Thymus (tissue), 11 donors: ENCODE measurements at regions not wholly inside any gene's neighbourhood (a gene's known extent, or its start where the extent isn't known, plus 50 kb on each side); places are given as distances from the start of the nearest gene placed in this dataset.

Experiments used
- DNase-seq, 9 donors: peaks; one replicate each; pipeline ENCODE4 v3.0.0-alpha.2; 2013; ENCODE audit warnings: low spot score in 9 of 9, low read depth in 6 of 9, missing footprints in 1 of 9
- H3K27ac ChIP-seq, 2 donors: one replicate each; pipeline ENCODE4 v1.5.1; 2013; ENCODE audit warnings: control low read depth in 1 of 2, low read depth in 1 of 2, low read length in 1 of 2, mild to moderate bottlenecking in 1 of 2, moderate library complexity in 1 of 2
- H3K27me3 ChIP-seq, 2 donors: one replicate each; pipeline ENCODE4 v1.5.1; 2013; ENCODE audit warnings: low read length in 1 of 2; ENCODE audit not compliant: control insufficient read depth in 2 of 2, insufficient read depth in 1 of 2
- H3K36me3 ChIP-seq, 2 donors: one replicate each; pipeline ENCODE4 v1.5.1; 2013; ENCODE audit warnings: low read length in 1 of 2, mild to moderate bottlenecking in 1 of 2, moderate library complexity in 1 of 2; ENCODE audit not compliant: control insufficient read depth in 2 of 2, insufficient read depth in 2 of 2
- H3K4me1 ChIP-seq, 2 donors: one replicate each; pipeline ENCODE4 v1.5.1; 2013; ENCODE audit warnings: low read length in 2 of 2; ENCODE audit not compliant: control insufficient read depth in 2 of 2, insufficient read depth in 2 of 2
- H3K4me3 ChIP-seq, 2 donors: one replicate each; pipeline ENCODE4 v1.5.1; 2013; ENCODE audit warnings: low read length in 2 of 2, control low read depth in 1 of 2, mild to moderate bottlenecking in 1 of 2
- H3K9me3 ChIP-seq, 2 donors: one replicate each; pipeline ENCODE4 v1.5.1; 2013; ENCODE audit warnings: low read length in 1 of 2, mild to moderate bottlenecking in 1 of 2; ENCODE audit not compliant: control insufficient read depth in 2 of 2, insufficient read depth in 1 of 2
- WGBS: extraction: QIAGEN DNeasy Blood & Tissue Kit; methylation state at CpG from one replicate; pipeline ENCODE4 v1.1.7; 2013; 5-methylcytosine and 5-hydroxymethylcytosine counted together
- donor health status: healthy.

DNA sequence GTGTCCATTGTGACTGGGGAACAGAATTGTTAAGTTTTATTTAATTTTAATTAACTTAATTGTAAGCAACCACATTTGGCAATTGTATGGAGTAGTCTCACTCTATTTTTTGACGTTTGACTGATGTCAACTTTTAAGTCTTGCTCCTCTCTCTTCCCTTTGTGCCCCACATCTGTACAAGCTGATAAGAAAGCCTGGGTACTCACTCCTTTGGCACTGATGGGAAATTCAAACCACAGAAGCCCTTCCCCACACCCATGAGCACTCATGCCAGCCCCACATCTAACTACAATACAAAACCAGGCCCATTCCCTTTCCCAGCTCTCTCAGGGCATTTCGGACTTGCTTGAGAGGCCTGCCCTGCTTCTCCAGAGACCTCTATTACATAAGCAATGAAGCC is 451.5 kb upstream of the KIF2A start:
- H3K27ac ChIP-seq, result no peak overlapping the region
- no peak for DNase-seq
- H3K4me1 ChIP-seq, result no peaks in the 10 kb centered on the region
- no peak overlapping the region for H3K4me3 ChIP-seq
- H3K9me3 ChIP-seq, result no peaks in the 10 kb centered on the region
- H3K36me3 ChIP-seq, result no peaks in the 10 kb centered on the region
- H3K27me3 ChIP-seq, result no peaks in the 10 kb centered on the region
- 51% methylated on average over 2 of the region's 2 CpGs for WGBS

DNA sequence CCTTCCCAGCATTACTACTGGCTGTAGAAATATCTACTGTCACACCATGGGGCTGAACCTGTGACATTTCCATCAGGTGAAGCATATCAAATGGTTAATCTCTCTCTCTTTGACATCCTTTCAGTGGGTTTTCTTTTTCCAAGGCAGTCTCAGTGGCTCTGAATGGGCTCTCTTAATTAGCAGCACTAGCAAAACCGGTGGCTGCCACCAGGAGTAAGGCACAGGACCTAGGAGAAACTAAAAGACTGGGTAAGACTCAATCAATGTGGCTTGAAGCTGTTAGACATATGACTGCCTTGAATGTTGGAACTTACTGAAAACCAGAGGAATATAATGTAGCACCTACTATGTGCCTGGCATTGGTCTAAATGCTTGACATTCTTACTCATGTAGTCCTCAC is 445.0 kb upstream of the KIF2A start:
- Histone ChIP-seq H3K4me1 (no peaks in the 10 kb centered on the region), H3K36me3 (no peaks in the 10 kb centered on the region), H3K27me3 (no peaks in the 10 kb centered on the region), H3K4me3 (no peak overlapping the region), H3K9me3 (no peaks in the 10 kb centered on the region), H3K27ac (no peak overlapping the region)
- no peak for DNase-seq
- 71% methylated on average over 1 of the region's 1 CpG for WGBS

DNA sequence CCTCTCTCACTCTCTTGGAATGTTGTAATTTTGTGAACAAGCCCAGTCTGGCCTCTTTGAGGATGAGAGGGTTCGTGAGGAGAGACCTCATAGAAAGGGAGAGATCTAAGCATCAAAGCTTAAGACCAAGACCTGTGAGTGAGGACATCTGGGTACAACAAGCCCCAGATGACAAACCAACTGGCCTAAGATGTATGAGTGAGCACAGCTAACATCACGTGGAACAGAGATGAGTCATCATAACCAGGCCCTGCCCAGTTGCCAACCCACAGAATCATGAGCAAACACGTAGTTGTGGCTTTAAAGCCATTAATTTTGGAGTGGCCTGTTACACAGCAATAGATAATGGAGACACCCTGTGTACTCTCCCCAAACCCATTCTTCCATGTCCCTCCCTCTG is 439.1 kb upstream of the KIF2A start:
- WGBS, result 67% methylated on average over 3 of the region's 3 CpGs
- Histone ChIP-seq H3K36me3 (no peaks in the 10 kb centered on the region), H3K9me3 (peaks cover 0 to 7% of the 10 kb centered on the region in 2 donors), H3K27me3 (no peaks in the 10 kb centered on the region), H3K27ac (no peak overlapping the region), H3K4me1 (no peaks in the 10 kb centered on the region), H3K4me3 (no peak overlapping the region)
- no peak for DNase-seq

DNA sequence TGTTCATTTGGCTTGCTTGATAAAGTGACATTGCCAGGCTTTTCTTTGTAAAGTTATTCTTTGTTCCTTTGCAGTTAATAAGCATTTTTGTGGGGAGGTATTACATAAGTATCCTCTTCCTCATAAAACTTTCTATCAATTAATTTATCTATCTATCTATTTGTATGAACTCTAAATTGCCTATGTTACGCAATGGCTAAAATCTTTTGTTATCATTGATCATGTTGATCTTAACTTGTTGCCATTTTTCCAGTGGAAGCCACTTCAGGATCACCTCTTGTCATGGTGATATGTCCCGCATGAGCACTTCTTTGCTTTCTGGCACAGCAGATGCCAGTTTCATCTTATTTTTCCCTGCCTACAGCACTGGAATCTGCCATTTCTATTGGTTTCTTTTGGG is 436.7 kb upstream of the KIF2A start:
- Histone ChIP-seq H3K9me3 (peaks cover 1 to 10% of the 10 kb centered on the region in 2 donors), H3K27me3 (no peaks in the 10 kb centered on the region), H3K27ac (no peak overlapping the region), H3K36me3 (no peaks in the 10 kb centered on the region), H3K4me3 (no peak overlapping the region), H3K4me1 (no peaks in the 10 kb centered on the region)
- DNase-seq, result no peak
- WGBS, result 97% methylated on average over 2 of the region's 2 CpGs

DNA sequence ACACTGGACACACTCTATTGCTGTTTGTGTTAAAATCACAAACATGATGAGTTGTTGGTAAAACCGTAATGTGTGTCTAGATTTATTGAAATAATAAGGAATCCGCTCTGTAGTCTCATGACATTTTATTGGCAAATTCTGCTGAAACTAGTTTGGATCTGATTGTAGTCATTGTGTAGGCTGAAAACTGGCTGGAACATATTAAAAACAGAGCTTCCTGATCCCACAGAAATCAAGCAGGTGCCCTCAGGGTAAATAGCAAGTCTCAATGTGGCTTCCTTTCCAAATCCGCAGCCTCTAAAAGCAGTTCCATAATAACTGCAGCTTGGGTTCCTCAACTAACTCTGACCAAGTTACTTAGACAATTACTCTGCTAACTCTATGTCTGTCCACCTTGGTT is 427.5 kb upstream of the KIF2A start:
- Histone ChIP-seq H3K27me3 (no peaks in the 10 kb centered on the region), H3K27ac (no peak overlapping the region), H3K9me3 (peaks cover 0 to 1% of the 10 kb centered on the region in 2 donors), H3K4me3 (no peak overlapping the region), H3K4me1 (no peaks in the 10 kb centered on the region), H3K36me3 (no peaks in the 10 kb centered on the region)
- DNase-seq, result no peak
- 97% methylated on average over 3 of the region's 3 CpGs for WGBS

DNA sequence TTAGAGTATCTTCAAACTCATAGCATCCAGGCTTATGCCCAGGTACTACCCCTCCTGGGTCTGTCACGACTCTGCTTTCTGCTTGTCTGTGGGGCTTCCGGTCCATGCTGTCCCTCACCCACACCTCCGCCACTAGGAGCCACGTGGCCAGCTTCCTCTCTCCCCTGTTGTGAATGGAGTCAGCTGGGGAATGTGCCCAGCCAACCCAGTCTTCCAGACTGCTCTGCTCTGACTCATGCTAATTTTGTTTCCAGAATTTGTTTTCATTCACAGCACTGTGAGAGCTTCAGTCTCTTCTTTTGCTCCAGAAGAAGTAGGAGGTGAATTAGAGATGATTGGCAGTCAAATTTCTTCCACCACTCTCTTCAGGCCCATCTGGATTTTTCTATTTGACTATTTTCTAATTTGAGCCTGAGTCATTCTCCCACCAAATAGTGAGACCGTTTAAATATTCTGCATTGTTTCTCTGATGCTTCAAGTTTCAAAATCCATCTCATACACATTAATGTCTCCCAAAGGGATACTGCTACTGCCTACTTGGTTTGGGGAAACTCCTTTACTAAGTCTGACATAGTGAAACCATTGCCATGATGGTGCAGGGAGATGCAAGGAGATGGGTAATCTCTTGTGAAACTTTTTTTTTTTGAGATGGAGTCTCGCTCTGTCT is 424.1 kb upstream of the KIF2A start:
- Histone ChIP-seq H3K9me3 (peaks cover 0 to 1% of the 10 kb centered on the region in 2 donors), H3K27me3 (no peaks in the 10 kb centered on the region), H3K4me3 (no peak overlapping the region), H3K4me1 (no peaks in the 10 kb centered on the region), H3K36me3 (no peaks in the 10 kb centered on the region), H3K27ac (no peak overlapping the region)
- no peak for DNase-seq
- WGBS, result 84% methylated on average over 6 of the region's 6 CpGs

DNA sequence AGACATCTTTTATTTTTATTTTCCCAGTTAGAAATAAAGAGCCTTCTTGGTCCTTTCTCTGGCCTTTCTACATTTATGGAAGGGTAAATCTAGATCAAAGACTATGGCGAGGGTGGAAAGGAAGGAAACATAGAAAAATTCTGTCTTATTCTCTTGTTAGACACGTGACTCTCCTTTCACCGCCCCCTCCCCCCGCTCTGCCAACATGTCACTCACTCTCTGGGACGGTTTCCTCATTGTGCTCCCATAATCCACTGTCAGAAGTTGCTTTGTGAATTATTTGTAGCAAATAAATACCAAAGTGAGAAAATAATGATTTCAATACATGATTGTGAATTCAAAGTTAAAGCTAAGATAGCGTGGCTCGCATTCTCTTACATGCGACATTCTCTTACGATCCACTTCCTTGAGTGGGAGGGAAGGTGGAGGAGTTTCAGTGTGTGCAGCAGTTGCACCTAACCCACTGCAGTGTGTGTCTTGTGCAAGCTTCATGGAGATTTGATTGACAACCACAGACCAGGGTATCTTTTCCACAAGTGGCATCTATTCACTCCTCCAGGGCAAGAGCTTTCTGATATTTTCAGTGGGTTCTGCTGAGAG is 423.0 kb upstream of the KIF2A start:
- Histone ChIP-seq H3K36me3 (no peaks in the 10 kb centered on the region), H3K4me1 (no peaks in the 10 kb centered on the region), H3K27me3 (no peaks in the 10 kb centered on the region), H3K9me3 (peaks cover 0 to 1% of the 10 kb centered on the region in 2 donors), H3K4me3 (no peak overlapping the region), H3K27ac (no peak overlapping the region)
- 88% methylated on average over 9 of the region's 9 CpGs for WGBS
- no peak for DNase-seq

DNA sequence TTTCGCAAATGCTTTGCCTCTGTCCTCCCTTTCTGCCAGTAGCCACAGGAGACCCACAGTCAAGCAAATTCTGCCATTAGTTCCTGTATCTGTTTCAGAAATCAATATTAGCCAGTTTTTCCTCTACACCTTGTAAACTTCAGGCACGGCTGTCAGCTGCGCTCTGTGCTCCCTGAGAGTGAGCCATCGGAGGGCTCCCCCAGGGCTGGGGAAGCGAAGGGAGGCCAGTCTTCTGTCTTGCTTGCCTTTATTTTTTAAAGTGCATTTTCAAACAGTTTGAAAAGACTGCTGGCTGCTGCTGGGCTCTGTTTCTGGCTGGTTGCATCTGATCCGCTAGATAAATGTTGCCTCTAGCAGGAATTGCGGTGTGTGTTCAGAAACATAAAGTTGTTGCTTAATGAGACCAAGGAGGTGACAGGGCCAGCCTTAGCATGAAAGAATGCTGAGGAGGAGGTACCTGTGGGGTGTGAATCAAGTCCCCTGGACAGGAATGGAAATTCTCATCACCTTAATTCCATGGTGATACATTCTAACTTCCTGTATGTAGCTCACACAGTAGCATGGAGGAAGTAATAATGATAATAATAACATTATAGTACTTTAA is 421.7 kb upstream of the KIF2A start:
- no peak for DNase-seq
- no peak overlapping the region for H3K4me3 ChIP-seq
- no peaks in the 10 kb centered on the region for H3K36me3 ChIP-seq
- H3K27ac ChIP-seq, result no peak overlapping the region
- H3K9me3 ChIP-seq, result peaks cover 0 to 1% of the 10 kb centered on the region in 2 donors
- WGBS, result 88% methylated on average over 7 of the region's 7 CpGs
- H3K27me3 ChIP-seq, result no peaks in the 10 kb centered on the region
- H3K4me1 ChIP-seq, result no peaks in the 10 kb centered on the region

DNA sequence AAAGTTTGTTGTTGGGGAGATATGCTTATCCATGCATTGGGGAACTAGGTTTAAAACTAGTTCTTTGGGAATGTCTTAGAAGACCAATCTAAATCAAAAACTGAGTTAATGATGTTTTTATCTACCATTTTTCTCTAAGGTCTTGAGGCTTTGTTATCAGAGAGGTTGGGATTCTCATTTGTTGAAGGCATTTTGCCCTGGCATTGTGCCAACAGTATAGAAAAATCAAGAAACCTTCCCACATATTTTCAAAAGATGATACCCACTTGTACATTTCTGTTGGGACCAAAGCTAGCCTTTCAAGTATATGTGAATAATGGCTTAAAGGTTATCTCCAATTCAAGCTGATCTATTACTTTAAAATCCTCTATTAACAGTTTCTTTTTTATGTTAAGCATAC is 419.8 kb upstream of the KIF2A start:
- Histone ChIP-seq H3K36me3 (no peaks in the 10 kb centered on the region), H3K9me3 (peaks cover 0 to under 1% of the 10 kb centered on the region in 2 donors), H3K27ac (no peak overlapping the region), H3K4me1 (no peaks in the 10 kb centered on the region), H3K4me3 (no peak overlapping the region), H3K27me3 (no peaks in the 10 kb centered on the region)
- DNase-seq, result no peak
